NCI-H1105 treated with DMSO at 0.1 percent for 48 hours (cell line): ENCODE measurements at regions not wholly inside any gene's neighbourhood (a gene's known extent, or its start where the extent isn't known, plus 50 kb on each side); places are given as distances from the start of the nearest gene placed in this dataset.
"Not testable (repeated sequence)": the region's sequence is repeated elsewhere in the genome, so short reads cannot be mapped to it uniquely, and the experiment has no call there.

Experiments
- DNase-seq: peaks from one replicate; lab custom pipeline; 2025; lab: John Stamatoyannopoulos, UW

DNA sequence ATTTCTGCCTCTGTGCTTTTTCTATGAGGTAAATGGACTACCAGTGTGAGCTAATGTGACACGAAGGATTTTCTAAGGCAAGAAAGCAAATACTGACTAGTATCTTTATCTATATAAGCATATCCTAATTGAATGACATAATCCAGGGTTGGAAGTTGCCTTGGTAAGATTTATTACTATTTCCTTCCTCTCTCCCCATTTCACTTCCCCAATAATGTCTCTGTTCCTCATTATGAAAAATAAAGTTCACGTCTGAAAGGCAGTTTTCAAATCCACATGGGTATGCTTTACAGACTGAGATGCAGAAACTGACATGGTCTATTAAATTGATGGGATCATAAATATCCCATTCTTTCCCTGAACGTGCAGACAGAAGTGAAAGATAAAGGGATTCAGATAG, 86.0 kb downstream of the DTWD1 start:
- DNase-seq, result no peak

DNA sequence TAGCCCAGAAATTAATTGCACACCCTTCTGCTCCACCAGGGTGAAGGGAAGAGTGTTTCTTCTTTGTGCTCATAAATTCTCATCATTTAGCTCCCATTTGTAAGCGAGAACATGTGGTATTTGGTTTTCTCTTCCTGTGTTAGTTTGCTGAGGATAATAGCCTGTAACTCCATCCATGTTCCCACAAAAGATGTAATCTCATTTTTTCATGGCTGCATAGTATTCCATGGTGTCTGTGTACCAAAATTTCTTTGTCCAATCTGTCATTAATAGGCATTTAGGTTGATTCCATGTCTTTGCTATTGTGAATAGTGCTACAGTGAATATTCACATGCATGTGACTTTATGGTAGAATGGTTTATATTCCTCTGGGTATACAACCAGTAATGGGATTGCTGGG, 86.8 kb downstream of the DTWD1 start:
- no peak for DNase-seq

DNA sequence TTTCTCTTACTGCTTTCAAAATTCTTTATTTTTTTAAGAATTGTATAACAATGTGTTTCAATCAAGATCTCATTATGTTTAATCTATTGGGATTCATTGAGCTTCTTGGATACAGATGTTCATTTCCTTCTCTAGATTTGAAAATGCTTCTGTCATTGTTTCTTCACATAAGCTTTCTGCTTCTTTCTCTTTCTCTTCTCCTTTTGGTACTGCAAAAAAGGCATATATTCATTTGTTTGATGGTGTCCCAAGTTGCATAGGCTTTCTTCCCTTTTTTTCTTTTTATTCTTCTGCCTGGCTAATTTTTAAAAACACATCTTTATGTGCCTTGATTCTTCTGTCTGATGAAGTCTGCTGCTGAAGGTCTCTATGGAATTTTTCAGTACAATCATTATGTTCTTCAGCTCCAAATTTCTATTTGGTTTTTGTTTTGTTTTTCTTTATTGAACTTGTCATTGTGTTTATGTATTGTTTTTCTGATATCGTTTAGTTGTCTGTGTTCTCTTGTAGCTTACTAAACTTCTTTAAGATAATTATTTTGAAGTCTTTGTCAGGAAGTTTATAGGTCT, 88.9 kb downstream of the DTWD1 start:
- DNase-seq, result no peak

DNA sequence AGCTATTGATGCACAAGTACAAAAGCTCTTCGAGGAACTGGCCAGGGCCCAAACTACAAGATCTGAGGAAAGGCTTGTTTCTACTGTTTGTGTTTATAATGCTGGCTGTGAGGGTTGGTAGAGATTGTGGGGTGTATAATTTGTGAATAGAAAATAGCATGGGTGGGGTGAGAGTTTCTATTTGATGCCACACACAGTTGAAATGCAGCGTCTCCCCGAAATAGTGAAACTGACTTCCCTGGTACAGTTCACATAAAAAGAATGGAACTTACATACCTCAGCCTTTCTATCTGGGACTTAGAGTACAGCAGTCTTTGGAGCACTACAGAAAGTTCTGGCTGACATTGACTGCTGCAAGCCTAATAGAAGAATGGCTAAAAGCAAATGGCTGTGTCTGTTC, 91.3 kb downstream of the DTWD1 start:
- no peak for DNase-seq

DNA sequence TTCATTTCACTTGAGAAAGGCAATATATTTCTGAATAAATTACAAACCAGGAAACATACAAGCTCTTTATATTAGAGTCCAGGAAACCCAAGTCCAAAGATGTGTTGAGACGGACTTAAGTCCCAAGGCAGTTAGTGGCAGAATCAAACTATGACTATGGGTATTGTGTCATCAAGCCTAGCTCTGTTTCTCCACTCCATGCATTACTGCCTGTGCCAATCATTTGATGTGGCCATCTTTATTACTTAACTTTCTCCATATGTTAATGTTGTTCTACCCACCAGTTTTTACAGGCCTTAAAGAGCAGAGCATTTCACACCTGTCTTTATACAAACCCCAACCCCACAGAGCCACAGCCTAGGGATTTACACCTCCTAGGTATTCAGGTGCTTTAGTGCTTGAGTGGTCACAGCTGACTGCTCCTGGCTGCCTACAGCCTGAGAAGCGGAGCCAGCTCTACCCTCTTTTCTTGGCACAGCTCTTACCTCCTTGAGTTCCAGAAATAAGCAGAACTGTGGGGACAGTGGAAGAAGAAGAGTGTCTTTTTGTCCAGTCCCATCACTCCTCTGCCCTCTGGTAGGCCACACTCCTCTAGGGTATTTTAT, 92.1 kb downstream of the DTWD1 start:
- DNase-seq, result peak; percentile 63

DNA sequence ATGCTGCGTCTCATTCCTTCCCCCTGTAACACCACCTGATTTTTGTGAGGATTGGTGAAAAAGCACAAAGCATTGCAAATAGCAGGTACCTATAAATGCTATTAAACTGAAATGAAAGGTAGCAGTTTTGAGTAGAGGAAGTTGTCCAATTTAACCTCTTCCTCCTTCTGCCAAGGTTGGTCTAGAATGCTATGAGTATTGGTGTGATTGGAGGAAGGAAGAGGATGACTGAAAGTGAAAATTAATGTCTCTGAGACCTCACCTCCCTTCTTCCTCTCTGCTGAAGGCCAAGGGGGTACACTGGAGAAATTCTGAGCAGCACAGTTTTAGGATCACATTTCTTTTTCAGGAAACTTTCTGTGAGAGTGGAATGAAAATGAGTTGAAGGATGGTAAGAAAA, 94.4 kb downstream of the DTWD1 start:
- DNase-seq, result no peak

DNA sequence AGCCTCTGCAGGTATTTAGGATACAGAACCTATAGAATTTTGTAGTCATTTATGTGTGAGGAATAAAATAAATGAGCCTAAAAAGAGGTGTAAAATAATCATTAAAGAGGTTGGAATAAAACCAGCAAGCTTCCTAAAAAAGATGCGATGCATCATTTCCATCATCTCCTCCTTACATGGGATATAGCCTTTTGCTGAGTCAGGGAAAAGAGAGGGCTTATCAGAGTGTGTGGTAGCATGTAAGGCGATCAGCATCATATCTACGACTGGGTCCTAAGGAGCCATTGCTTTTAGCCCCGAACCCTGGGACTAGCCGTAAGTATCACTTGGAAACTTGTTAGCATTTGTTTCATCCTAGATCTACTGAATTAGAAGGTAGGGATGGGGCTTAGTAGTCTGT, 94.9 kb downstream of the DTWD1 start:
- DNase-seq, result no peak

DNA sequence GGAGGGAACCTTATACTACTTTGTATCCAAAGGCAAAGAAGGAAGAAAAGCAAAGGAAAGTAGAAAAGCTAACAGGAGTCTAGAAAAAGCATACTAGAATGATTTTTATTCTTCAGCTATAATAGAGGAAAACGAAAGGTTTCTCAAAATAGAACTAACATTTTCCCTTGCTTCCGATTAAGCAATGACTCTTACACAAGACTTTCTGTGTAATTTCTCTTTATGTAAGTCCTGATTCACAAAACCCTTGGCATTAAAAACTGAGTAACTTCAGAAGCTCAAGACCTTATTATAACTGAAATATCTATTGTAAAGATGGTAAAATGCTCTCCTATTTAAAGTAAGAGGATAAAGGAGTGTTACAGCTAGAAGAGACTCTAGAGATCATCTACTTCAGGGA, 97.4 kb downstream of the DTWD1 start:
- DNase-seq, result no peak

DNA sequence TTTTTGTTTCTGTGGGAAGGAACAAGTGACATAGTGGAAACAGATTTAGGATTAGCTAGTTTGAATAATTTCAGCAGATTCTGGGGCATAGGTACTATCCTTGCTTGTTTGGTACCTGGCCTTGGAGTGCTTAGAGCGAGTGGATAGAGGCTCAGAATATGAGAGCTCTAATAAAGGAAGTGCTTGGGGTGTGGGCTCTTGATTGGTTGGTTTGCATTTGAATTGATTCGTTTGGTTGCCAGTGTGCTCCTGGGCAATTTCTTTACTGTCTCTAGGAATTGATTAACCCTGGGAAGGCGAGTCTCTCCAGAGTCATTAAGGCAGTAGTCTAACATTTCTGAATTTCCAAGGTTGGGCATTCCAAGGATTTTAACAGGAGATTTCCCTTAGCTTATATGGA, 98.0 kb downstream of the DTWD1 start:
- no peak for DNase-seq

DNA sequence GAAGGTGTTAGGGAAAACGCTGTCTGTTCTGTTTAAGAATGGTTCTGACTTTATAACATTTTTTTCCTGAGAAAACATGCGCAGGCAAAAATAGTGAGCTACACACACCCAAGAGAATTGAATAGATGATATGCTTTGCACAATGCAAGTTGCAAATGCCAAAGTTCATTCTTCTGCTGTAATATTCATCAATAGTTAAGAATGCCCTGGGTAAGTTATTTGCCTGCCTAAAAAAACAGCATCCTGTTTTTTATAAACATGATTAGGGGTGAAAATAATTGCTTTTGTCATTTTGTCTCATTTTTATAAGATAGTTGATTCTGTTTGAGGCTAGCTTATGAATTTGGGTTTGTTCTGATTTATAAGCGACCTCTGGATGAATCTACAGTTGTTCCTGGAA, 99.4 kb downstream of the DTWD1 start:
- no peak for DNase-seq

DNA sequence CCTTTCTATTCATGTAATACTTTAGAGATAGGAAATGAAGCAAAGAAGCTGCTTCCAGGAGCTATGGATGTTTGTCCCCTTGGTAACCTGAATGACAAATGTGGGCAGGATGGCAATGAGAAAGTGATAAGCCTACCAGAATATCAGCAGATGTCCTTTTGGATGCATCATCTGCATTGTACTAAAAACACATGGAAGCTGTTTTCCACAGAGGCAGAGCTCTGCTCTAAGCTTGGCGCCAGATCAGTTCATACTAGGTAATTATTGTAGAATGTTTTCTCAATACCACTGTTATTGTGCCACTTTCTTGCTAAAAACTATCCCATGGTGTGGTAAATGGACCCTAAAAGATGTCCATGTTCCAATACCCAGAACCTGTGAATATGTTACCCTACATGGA, 100.2 kb downstream of the DTWD1 start:
- DNase-seq, result no peak

DNA sequence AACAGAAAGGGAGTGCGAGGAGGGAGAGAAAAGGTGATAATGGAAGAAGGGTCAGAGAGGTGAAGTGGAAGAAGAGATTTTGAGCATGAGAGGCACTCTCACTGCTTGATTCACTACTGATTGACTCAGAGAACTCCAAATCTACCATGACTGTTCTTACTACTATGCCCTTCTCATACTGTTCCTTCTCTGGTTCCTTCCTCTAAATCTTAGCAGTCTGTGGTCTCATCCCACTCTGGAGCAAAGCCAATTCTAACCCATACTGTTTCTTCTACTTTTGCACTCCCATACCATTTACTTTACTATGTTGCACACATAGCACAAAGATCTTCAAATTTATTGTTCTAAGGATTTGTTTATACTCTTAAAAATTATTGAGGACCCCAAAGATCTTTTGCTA, 100.8 kb downstream of the DTWD1 start:
- DNase-seq, result no peak

DNA sequence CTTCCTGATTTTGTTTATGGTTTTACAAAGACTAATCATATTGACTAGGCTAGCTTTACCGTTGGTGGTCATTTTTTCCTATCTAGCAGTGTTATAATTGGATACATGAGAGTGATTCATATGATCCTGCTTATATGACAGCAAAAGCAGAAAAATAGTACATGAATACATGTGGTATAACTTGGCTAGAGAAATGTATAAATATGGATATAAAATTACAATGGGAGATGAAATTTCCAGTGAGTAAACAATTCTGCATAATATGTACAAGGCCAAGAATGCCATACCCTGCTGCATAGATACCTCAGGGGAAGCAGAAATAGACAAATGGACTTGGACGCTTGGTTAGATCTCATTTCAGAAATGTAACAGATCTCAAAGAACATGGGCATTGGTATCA, 103.1 kb downstream of the DTWD1 start:
- no peak for DNase-seq

DNA sequence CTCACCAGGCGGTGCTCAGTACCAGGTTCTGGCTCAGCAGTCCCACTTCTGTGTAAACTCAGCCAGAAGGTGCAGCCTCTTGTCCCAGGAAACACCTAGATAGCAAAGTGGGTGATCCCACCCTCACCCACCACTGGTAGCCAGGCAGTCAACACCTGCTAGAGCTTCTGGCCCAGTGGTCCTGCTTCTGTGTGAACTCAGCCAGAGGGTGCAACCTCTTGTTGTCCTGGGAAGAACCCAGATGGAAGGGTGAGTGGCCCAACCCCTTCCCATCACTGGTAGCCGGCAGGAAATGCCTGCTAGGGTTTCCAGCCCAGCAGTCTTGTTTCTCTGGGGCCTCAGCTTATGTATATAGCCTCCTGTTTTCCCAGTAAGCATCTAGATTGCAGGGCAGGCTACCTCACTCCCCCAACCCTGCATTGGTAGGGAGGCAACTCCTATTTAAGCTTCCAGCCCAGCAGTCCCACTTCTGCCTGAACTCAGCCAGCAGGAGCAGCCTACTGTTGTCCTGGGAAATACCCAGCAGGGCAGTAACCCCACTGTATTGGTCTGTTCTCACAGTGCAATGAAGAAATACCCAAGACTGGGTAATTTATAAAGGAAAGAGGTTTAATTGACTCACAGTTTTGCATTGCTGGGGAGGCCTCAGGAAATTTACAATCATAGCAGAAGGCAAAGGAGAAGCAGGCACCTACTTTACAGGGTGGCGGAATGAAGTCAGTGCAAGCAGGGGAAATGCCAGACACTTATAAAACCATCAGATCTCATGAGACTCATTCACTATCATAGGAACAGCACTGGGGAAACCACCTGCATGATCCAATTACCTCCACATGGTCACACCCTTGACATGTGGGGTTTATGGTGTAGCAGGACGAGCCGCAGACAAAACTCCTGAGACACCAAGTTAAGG, 110.6 kb downstream of the DTWD1 start:
- DNase-seq, result no peak

DNA sequence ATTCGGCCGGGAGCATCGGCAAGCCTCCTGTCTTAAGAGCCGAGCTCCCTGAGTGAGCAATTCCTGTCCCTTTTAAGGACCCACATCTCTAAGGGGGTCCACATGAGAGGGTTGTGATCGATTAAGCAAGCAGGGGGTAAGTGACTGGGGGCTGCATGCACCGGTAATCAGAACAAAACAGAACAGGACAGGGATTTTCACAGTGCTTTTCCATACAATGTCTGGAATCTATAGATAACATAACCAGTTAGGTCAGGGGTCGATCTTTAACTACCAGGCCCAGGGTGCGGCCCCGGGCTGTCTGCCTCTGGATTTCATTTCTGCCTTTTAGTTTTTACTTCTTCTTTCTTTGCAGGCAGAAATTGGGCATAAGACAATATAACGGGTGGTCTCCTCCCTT, 111.3 kb downstream of the DTWD1 start:
- DNase-seq, result not testable (repeated sequence)

DNA sequence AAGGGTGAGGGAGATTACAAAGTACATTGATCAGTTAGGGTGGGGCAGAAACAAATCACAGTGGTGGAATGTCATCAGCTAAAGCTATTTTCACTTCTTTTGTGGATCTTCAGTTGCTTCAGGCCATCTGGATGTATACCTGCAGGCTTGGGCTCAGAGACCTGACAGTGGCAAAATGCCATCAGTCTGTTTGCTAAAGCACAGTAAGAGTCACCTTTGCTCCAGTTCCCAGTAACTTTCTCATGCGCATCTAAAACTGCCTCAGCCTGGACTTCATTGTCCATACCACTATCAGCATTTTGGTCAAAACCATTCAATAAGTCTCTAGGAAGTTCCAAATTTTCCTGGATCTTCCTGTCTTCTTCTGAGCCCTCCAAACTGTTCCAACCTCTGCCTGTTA, 113.2 kb downstream of the DTWD1 start:
- not testable (repeated sequence) for DNase-seq

DNA sequence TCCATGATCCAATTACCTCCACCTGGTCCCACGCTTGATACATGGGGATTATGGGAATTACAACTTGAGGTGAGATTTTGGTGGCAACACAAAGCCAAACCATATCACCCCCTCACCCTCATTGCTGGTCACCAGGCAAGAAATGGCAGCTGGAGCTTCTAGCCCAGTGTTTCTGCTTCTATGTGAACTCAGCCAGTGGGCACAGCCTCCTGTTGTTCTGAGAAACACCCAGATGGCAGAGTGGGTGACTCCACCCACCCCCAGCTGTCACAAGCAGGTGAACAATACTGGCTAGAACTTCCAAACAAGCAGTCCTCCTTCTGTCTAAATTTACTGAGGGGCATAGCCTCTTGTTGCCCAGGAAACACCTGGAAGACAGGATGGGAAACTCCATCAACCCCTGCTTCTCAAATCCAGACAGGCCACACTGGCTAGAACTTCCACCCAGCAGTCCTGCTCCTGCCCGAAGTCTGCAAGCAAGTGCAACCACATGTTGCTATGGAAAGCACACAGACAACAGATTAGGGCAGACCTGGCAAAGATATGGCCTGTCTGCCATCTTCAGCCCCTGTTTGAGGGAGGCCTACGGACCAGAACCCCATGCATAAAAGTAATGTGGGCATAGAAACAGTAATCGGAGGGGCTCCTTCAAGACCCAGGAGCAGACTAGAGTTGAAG, 114.1 kb downstream of the DTWD1 start:
- DNase-seq, result no peak

DNA sequence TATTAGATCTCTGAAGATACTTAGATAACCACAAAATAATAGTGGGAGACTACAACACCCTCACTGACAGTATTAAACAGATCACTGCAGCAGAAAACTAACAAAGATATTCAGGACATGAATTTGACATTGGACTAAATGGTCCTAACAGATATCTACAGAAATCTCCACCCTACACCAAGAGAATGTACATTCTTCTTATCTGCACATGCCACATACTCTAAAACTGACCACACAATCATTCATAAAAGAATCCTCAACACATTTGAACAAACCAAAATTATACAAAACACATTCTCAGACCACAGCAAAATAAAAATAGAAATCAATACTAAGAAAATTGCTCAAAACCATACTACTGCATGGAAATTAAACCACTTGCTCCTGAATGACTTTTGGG, 116.3 kb downstream of the DTWD1 start:
- no peak for DNase-seq

DNA sequence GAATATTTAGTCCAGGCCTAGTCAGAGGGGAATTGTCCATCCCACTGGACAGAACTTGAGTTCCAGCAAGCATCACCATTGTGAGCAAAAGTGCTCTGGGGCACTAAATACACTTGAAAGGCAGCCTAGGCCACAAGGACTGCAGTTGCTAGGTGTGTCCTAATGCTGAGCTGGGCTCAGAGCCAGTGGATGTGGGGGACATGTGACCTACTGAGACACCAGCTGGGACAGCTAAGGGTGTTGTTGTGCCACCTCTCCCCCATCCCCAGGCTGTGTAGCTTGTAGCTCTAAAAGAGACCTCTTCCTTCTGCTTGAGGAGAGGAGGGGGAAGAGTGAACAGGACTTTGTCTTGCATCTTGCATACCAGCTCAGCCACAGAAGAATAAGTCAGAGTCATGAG, 120.9 kb downstream of the DTWD1 start:
- DNase-seq, result peak; percentile 12

DNA sequence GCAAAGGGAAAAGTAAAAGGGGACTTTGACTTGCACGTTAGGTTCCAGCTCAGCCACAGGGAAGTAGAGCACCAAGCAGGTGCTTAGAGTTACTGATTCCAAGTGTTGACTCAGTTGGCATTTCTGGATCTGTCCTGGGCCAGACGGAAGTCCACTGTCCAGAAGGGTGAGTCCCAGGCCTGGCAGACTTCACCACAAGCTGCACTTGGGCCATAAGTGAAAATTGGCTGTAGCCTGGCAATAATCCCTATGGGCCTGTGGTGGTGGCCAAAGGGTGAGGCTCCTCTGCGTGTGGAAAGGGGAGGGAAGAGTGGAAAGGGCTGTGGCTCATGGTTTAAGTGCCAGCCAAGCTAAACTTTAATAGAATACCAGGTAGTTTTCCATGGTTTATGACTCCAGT, 121.5 kb downstream of the DTWD1 start:
- DNase-seq, result no peak

DNA sequence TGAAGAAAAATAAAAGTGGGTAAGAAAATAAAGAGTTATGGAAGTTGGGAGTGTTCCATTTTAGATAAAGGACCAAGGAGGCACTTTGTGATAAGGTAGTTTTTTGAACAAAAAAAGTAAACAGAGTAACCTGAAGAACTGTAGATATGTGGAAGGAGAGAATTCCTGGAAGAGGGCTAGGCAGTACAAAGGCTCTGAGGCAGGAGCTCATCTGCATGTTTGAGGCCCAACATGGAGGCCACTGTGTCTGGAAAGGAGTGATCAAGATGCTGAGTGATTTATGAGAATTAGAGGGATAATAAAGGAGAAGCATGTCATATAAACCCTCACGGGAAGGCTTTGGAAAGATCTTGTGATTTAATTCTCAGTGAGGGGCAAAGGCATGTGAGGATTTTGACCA, 126.5 kb downstream of the DTWD1 start:
- no peak for DNase-seq

DNA sequence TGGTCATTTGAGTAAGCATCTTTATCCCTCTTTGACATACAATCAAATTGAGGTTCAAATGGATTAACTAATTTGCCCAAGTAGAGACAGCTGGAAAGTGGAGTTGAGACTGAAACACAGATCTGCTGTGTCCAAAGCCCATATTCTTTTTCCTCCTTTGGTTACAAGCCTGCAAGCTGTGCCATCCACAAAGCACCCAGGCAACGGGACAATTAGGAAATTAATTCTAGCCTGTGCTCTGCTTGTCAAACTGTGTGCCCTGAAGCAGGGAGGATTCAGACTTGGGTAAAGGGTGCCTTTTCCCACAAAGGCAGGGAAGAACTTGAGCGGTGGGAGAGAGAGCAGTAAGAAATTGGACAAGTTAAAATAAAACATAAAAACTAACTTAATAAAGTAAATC, 127.9 kb downstream of the DTWD1 start:
- DNase-seq, result peak; percentile 17

DNA sequence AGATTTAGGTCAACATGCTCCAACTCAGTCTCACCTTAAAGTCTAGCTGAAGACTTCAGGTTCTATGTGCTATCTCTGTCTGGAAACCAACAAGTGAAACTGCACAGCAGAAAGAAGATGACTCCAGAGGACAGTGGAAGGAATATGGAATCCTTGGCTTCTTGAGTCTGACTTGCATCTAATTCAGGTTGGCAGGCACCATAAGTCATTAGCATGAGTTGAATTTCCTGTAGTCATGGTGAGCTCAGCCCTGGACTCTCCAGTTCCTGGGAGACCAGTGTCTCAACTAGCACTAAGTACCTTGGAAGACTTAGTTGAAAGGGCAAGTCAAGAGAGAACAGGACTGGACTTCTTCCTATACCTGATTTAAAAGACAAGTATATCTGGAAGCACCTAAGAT, 129.7 kb downstream of the DTWD1 start:
- no peak for DNase-seq
